ENCODE measurements at regions not wholly inside any gene's neighbourhood (a gene's known extent, or its start where the extent isn't known, plus 50 kb on each side); places are given as distances from the start of the nearest gene placed in this dataset.

DNA sequence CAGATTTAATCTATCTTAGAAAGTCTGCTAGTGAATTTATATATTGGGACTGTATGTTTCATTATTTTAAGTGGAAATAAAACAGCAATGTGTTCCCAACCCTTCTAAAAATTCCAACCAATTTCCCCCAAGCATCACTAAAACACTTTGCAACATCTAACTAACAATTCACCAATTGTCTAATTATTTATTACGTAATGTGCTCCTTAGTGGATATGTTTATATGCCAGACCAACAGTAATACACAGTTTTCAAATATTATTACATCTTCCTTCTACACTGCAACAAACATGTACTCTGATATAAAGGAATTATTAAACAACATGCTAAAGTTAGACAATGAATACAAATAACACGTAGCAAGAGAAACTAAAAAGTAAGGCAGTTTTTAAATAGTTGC, 262.6 kb upstream of the THBS1 start:
- no peak overlapping the region for H2BK5ac ChIP-seq (ENCODE audit: low read depth, low read length)
- no peak overlapping the region for H2AK5ac ChIP-seq (ENCODE audit: low read depth, low read length)
- no peaks in the 10 kb centered on the region for H3K36me3 ChIP-seq (ENCODE audit: control insufficient read depth in 2 of 4, insufficient read depth in 4 of 4, low read length in 3 of 4)
- H3K27me3 ChIP-seq (replicated peaks in 1 of 4; ENCODE audit: control insufficient read depth in 3 of 4, extremely low read depth in 1 of 4, insufficient read depth in 3 of 4, low read length in 3 of 4): peaks cover 0 to 1% (median 0%) of the 10 kb centered on the region in 4 experiments; a peak in 1 of 7 replicates
- no peak overlapping the region for H3K4me3 ChIP-seq (ENCODE audit: extremely low read depth in 1 of 4, insufficient read depth in 2 of 4, low read depth in 3 of 4, low read length in 4 of 4)
- TF ChIP-seq SP2 (IDR thresholded peaks at IDR 0.05; ENCODE audit: low read length) (no peak), CTCF (IDR thresholded peaks at IDR 0.05; ENCODE audit: control extremely low read depth in 1 of 3, insufficient read depth in 1 of 3, low read depth in 1 of 3, low read length in 3 of 3) (no peak), GTF2F1 (IDR thresholded peaks at IDR 0.05; ENCODE audit: borderline replicate concordance, low read depth, low read length) (no peak), ASH2L (IDR thresholded peaks at IDR 0.05; ENCODE audit: low read length) (no peak), YY1 (IDR thresholded peaks at IDR 0.05; ENCODE audit: low read depth, low read length) (no peak), POLR2AphosphoS5 (IDR thresholded peaks at IDR 0.05; ENCODE audit: low read depth, low read length) (no peak), BRCA1 (IDR thresholded peaks at IDR 0.05; ENCODE audit: low read depth, low read length) (no peak), BCL11A (IDR thresholded peaks at IDR 0.05; ENCODE audit: low read depth in 2 of 2, low read length in 2 of 2) (no peak)
- H3K56ac ChIP-seq (replicated peaks; ENCODE audit: insufficient read length, low read depth, low read length): no peak overlapping the region
- no peak overlapping the region for H3K4me2 ChIP-seq (ENCODE audit: insufficient read depth in 1 of 2, low read depth in 2 of 2, low read length in 2 of 2)
- ChIA-PET CTCF (ENCODE audit: partially characterized antibody) (interaction anchor here (0.6 kb wide), 1 partner anchor 148 kb away, joined by 3 read pairs; no protein-coding TSS in a partner anchor), POLR2A (ENCODE audit: partially characterized antibody) (no interaction called here)
- no peak overlapping the region for H3K23ac ChIP-seq (ENCODE audit: insufficient read length)
- FAIRE-seq (no peak), DNase-seq (ENCODE audit: low read depth in 1 of 2, low spot score in 2 of 2) (no peak)
- 91% methylated on average over 2 of the region's 2 CpGs; no CpG with 5 or more reads in 1 of the 2 experiments for WGBS, 2 experiments (ENCODE audit: extremely low coverage in 1 of 2, insufficient coverage in 1 of 2, insufficient read length in 1 of 2, insufficient replicate concordance in 2 of 2, low coverage in 1 of 2, low lambda C conversion rate in 2 of 2, missing lambda C conversion rate in 1 of 2)
- H2AFZ ChIP-seq (ENCODE audit: low read length): no peak overlapping the region
- no peaks in the 10 kb centered on the region for H4K20me1 ChIP-seq (replicated peaks in 1 of 2; ENCODE audit: control insufficient read depth in 1 of 2, insufficient read depth in 2 of 2, low read length in 2 of 2)
- no peak overlapping the region for H2BK20ac ChIP-seq (ENCODE audit: low read length)
- no peak overlapping the region for H4K5ac ChIP-seq (ENCODE audit: insufficient read length, low read depth, low read length)
- no peak overlapping the region for H3K27ac ChIP-seq (ENCODE audit: low read depth, low read length)
- H3K18ac ChIP-seq (ENCODE audit: extremely low read depth, low read length): no peak overlapping the region
- H2BK12ac ChIP-seq (ENCODE audit: low read depth, low read length): no peak overlapping the region
- no peak overlapping the region for H4K91ac ChIP-seq (replicated peaks; ENCODE audit: insufficient read length, low read length)
- no peak overlapping the region for H2BK15ac ChIP-seq (ENCODE audit: low read length)
- H3K4me1 ChIP-seq (replicated peaks in 1 of 4; ENCODE audit: control insufficient read depth in 3 of 4, insufficient read depth in 4 of 4, low read length in 3 of 4): no peaks in the 10 kb centered on the region
- H2BK120ac ChIP-seq (replicated peaks; ENCODE audit: low read depth, low read length): no peak overlapping the region
- no peak overlapping the region for H3K4ac ChIP-seq (replicated peaks; ENCODE audit: insufficient read length, low read depth, low read length)
- H3K9ac ChIP-seq (replicated peaks in 1 of 4; ENCODE audit: extremely low read depth in 1 of 4, low read depth in 3 of 4, low read length in 3 of 4): no peak overlapping the region
- H3K9me3 ChIP-seq (ENCODE audit: insufficient read depth in 2 of 2, low read depth in 1 of 2, low read length in 1 of 2): peaks cover 6 to 7% of the 10 kb centered on the region in 2 experiments; a peak in 2 of 4 replicates
- H3K79me1 ChIP-seq (ENCODE audit: low read depth, low read length): no peaks in the 10 kb centered on the region
- H3K79me2 ChIP-seq (ENCODE audit: control insufficient read depth in 1 of 2, insufficient read depth in 2 of 2, low read length in 2 of 2): no peaks in the 10 kb centered on the region
- H3K14ac ChIP-seq (ENCODE audit: insufficient read length): no peak overlapping the region
- no peaks in the 10 kb centered on the region; the same call in 1 of the 2 replicates for H3K23me2 ChIP-seq (ENCODE audit: low read depth, low read length)
- no peak overlapping the region for H4K8ac ChIP-seq (ENCODE audit: extremely low read depth, insufficient read depth, low read length)
